Stimulated activated CD8-positive, alpha-beta memory T cell treated with anti-CD3 and anti-CD28 coated beads, Interleukin-15, amount 100 ng/mL, for 48 hours (primary cell): ENCODE measurements at regions not wholly inside any gene's neighbourhood (a gene's known extent, or its start where the extent isn't known, plus 50 kb on each side); places are given as distances from the start of the nearest gene placed in this dataset.

Experiments used
- DNase-seq, 2 donors: peaks; one replicate each; pipeline ENCODE4 v3.0.0-alpha.2; 2020; ENCODE audit warnings: low read depth in 2 of 2

DNA sequence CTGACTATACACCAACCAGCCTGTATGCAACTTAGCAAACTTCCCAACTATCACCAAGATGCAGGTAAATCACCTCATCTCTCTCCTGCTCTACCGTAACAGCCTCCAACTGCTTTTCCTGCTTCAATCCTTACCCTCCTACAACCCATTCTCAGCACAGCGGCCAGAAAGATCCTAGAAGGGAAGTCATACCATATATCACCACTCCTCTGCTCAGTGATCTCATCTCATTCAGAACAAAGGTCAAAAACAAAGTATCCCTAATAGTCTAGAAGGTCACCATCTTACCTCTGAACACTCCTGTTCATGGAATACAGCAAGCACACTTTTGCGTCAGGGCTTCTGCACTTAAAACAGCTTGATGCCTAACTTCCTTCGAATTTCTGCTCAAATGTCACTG, 62.2 kb upstream of the RNF38 start:
- DNase-seq, result no peak

DNA sequence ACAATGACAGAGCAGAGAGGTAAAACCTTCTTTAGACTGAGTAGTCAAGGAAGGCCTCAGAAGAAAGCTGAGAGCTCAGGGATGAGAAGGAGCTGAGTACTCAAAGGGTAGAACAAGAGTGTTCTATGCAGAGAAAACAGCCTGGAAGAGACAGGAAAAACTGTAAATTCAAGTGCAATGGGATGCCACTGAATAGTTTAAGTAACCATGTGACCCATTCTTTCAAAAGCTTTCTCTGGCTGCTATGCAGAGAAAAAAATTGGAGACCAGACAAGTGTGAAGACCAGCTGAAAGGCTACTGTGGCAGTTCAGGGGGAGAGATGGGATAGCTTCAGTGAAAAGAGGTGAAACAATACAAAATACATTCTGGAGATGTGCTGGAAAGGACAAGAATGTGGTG, 61.3 kb upstream of the RNF38 start:
- no peak for DNase-seq

DNA sequence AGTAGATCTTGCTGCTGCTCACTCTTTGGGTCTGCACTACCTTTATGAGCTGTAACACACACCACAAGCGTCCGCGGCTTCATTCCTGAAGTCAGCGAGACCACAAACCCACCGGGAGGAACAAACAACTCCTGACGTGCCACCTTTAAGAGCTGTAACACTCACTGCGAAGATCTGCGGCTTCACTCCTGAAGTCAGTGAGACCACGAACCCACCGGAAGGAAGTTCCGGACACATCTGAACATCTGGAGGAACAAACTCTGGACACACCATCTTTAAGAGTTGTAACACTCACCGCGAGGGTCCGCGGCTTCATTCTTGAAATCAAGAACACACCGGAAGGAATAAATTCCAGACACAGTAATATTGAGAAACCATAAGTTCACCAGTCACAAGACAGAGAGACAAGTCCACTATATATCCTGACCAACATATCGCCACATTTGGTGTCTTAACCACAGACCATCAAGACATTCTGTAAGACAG, 58.4 kb upstream of the RNF38 start:
- DNase-seq, result peak; percentile 74 to 80

GRCh38 chr9:36457836-36458429, 57.9 kb upstream of the RNF38 start:
- DNase-seq, result no peak

DNA sequence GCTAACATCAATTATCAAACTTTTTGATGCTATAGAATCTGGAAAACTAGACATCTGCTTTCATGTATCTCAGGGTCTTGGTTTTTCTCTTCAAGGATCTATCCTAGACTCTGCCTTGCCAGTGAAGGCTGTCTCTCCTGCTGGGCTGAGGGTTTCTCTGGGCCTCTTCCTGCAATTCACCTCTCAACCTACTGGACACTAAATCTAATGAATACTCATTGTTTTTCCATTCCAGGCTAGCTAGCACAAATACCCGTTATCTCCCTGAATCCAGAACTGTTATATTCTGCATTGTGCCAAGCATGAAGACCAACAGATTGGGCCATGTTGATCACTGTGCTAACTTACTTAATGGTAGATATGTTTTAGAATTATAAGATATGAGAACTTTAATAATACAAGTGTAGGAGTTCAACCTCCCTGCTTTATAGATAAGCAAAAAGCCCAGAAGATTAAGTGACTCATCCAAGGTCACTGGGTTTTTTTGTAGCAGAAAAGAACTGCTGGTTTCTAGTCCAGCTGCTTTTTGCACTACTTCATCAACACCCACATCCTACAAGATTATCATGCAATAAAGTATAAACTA, 56.5 kb upstream of the RNF38 start:
- no peak for DNase-seq

- no peak for DNase-seq
Measured at GRCh38 chr9:36451949-36452348, 51.9 kb upstream of the RNF38 start.

DNA sequence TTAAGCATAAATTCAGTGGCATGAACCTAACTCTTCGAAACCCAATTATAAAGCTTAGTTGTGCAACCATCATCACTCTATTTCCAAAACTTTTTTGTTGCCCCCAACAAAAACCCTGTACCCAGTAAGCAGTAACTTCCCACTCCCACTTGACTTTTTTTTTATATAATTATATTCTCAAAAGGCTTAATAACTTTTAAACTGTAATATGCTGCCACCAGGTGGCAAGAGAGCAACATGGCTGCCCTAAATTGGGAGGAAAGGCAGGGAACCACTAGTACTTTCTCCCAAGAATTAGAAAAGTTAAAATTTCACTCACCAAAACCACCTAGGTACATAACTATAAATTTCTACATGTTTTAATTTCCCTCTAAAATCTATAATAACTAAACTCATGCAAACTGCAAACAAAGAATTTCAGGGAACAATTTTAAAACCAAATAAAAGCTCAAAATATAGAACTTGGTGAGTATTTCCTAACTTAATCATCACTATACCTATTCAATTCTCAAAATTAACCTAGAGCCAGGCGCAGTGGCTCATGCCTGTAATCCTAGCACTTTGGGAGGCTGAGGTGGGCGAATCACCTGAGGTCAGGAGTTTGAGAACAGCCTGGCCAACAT, 50.2 kb upstream of the RNF38 start:
- DNase-seq, result no peak
